Suprapubic skin (tissue), 4 donors: ENCODE measurements at regions not wholly inside any gene's neighbourhood (a gene's known extent, or its start where the extent isn't known, plus 50 kb on each side); places are given as distances from the start of the nearest gene placed in this dataset.
A peak's percentile ranks its signal among the peaks of the same experiment; 100 is the strongest.

ENCODE experiments used
- DNase-seq, 2 donors: peaks; one replicate each; pipeline ENCODE4 v3.0.0-alpha.2; 2019; ENCODE audit warnings: low spot score in 2 of 2
- H3K27ac ChIP-seq: fragments of 200-600 bp; sonication (generic); one replicate; pipeline ENCODE4 v1.5.1; 2019
- H3K27me3 ChIP-seq: fragments of 200-600 bp; sonication (generic); one replicate; pipeline ENCODE4 v1.5.1; 2019
- H3K36me3 ChIP-seq: fragments of 200-600 bp; sonication (generic); one replicate; pipeline ENCODE4 v1.5.1; 2019
- H3K4me1 ChIP-seq: fragments of 200-600 bp; sonication (generic); one replicate; pipeline ENCODE4 v1.5.1; 2019
- H3K4me3 ChIP-seq: fragments of 200-600 bp; sonication (generic); one replicate; pipeline ENCODE4 v1.5.1; 2019; ENCODE audit warnings: mild to moderate bottlenecking
- H3K9me3 ChIP-seq: fragments of 200-600 bp; sonication (generic); one replicate; pipeline ENCODE4 v1.5.1; 2019
- EP300 ChIP-seq: sonication (generic); formaldehyde crosslinking; IDR thresholded peaks from one replicate; pipeline ENCODE4 v1.6.1; 2017; ENCODE audit warnings: antibody characterized with exemption
- POLR2A ChIP-seq, 2 donors: fragments of 450-650 bp; IDR thresholded peaks; one replicate each; pipeline ENCODE4 v1.6.1; 2017; ENCODE audit warnings: antibody characterized with exemption in 2 of 2, mild to moderate bottlenecking in 2 of 2, moderate library complexity in 2 of 2
- POLR2AphosphoS5 ChIP-seq, 3 donors: sonication (generic); formaldehyde crosslinking; IDR thresholded peaks; one replicate each; pipeline ENCODE4 v1.6.1; 2017; ENCODE audit warnings: antibody characterized with exemption in 3 of 3
- WGBS: methylation state at CpG from one replicate; pipeline ENCODE4 v1.1.5; 2018; 5-methylcytosine and 5-hydroxymethylcytosine counted together
- TF ChIP-seq, protein P1 (sequence below), 2 donors: fragments of 200-600 bp in 1 of 2; fragments of 450-650 bp in 1 of 2; sonication (generic) in 1 of 2; IDR thresholded peaks; one replicate each; pipeline ENCODE4 v1.5.1; 2016 to 2019; ENCODE audit warnings: antibody characterized with exemption in 2 of 2, mild to moderate bottlenecking in 1 of 2, moderate library complexity in 1 of 2

DNA sequence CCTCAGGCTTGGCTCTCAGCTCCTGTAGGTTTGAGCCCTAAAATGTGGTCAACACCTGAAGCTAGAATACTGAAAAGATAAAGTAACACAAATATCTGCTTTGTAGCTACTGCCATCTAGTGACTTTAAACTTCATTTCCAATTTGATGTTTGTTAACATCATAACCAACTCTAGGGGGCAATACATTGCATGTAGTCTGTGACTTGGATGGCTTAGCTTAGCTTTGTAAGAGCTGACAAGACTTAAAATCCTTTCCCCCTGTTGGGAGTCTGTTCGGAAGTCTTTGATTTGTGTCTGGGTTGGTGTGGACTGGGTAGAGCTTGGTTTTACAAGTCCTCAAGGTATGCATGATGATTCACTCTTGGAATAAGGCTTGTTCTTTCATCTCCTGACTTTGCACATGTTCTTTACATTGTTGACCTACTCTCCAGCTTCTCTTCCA, 51.7 kb downstream of the SCN11A start:
- TF ChIP-seq, protein P1, sequence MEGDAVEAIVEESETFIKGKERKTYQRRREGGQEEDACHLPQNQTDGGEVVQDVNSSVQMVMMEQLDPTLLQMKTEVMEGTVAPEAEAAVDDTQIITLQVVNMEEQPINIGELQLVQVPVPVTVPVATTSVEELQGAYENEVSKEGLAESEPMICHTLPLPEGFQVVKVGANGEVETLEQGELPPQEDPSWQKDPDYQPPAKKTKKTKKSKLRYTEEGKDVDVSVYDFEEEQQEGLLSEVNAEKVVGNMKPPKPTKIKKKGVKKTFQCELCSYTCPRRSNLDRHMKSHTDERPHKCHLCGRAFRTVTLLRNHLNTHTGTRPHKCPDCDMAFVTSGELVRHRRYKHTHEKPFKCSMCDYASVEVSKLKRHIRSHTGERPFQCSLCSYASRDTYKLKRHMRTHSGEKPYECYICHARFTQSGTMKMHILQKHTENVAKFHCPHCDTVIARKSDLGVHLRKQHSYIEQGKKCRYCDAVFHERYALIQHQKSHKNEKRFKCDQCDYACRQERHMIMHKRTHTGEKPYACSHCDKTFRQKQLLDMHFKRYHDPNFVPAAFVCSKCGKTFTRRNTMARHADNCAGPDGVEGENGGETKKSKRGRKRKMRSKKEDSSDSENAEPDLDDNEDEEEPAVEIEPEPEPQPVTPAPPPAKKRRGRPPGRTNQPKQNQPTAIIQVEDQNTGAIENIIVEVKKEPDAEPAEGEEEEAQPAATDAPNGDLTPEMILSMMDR (IDR thresholded peaks at IDR 0.05) = peak; percentile 42 to 50
- no peak for TF ChIP-seq EP300
- no peak overlapping the region for H3K4me3 ChIP-seq
- WGBS = 14% methylated on average over 1 of the region's 1 CpG
- H3K9me3 ChIP-seq = no peaks in the 10 kb centered on the region
- no peaks in the 10 kb centered on the region for H3K36me3 ChIP-seq
- H3K4me1 ChIP-seq = no peaks in the 10 kb centered on the region
- no peak for DNase-seq
- H3K27me3 ChIP-seq = no peaks in the 10 kb centered on the region
- H3K27ac ChIP-seq = no peak overlapping the region

DNA sequence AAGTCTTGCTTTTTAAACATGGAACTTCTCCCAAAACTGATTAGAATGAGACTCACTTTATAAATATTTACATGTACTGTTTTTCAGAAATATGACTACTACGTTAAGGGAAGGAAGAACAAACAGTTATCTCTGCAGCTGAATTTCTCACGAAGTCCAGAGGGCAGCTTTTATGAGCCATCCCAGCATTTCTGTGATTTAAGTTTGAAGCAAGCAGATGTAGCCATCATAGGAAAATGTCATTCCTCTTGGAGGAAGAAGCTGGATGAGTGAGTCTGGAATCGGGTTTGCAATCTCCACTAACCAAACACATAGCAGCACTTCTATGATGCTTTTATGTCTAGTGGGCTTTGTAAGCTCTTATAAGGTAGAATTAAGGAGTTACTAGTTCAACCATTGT, 53.7 kb downstream of the SCN11A start:
- no peak overlapping the region for H3K27ac ChIP-seq
- H3K36me3 ChIP-seq = no peaks in the 10 kb centered on the region
- no peaks in the 10 kb centered on the region for H3K27me3 ChIP-seq
- DNase-seq = no peak
- 81% methylated on average over 3 of the region's 3 CpGs for WGBS
- H3K4me3 ChIP-seq = no peak overlapping the region
- no peaks in the 10 kb centered on the region for H3K4me1 ChIP-seq
- TF ChIP-seq POLR2AphosphoS5 (IDR thresholded peaks at IDR 0.05) (no peak), POLR2A (IDR thresholded peaks at IDR 0.05) (no peak), EP300 (no peak)
- TF ChIP-seq, protein P1 (IDR thresholded peaks at IDR 0.05) = no peak
- no peaks in the 10 kb centered on the region for H3K9me3 ChIP-seq

DNA sequence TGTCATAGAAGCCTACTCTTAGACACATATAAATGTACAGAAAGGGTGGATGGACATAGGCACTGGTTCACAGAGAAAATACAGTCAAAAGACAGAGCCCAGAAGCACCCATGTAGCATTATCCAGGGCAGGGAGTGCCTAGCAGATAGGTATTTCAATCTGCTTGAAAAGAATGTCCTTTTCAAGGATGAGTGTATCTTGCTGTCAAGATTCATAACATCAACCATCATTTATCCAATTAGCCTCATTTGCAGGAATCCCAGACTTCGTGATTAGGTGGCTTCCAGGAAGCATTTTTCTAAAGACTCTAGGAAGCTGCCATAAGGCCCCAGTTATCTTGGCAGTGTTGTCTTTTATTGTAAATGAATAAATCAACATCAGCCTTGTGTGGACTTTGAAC, 55.6 kb downstream of the SCN11A start:
- Histone ChIP-seq H3K9me3 (no peaks in the 10 kb centered on the region), H3K27me3 (no peaks in the 10 kb centered on the region), H3K36me3 (no peaks in the 10 kb centered on the region), H3K4me1 (no peaks in the 10 kb centered on the region), H3K4me3 (no peak overlapping the region), H3K27ac (no peak overlapping the region)
- no peak for DNase-seq
- WGBS = 48% methylated on average over 1 of the region's 1 CpG
- TF ChIP-seq POLR2AphosphoS5 (IDR thresholded peaks at IDR 0.05) (no peak), POLR2A (IDR thresholded peaks at IDR 0.05) (no peak), EP300 (no peak)
- TF ChIP-seq, protein P1 (IDR thresholded peaks at IDR 0.05) = no peak

DNA sequence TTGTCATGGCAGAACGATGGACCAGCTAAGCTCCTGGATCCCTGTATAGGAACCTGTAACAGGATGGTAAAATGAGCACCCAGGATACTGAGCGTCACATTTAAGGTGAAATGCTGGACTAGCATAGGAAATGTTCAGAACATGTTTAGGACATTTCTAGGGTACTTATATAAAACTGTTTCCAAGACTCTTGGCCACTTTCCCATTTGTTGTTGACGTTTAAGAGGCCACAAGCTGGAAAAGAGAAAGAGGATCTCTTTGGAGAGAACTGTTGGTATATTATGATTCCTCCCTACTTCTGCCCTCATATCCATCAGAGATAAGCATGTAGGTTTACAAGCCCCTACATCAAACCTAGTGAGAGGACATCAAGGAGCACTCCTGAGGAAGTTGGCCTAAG, 57.5 kb downstream of the SCN11A start:
- no peak for TF ChIP-seq POLR2A (IDR thresholded peaks at IDR 0.05)
- H3K4me3 ChIP-seq = no peak overlapping the region
- no peaks in the 10 kb centered on the region for H3K27me3 ChIP-seq
- H3K27ac ChIP-seq = no peak overlapping the region
- no peaks in the 10 kb centered on the region for H3K4me1 ChIP-seq
- DNase-seq = no peak
- WGBS = 72% methylated on average over 3 of the region's 3 CpGs
- no peaks in the 10 kb centered on the region for H3K36me3 ChIP-seq
- no peaks in the 10 kb centered on the region for H3K9me3 ChIP-seq

DNA sequence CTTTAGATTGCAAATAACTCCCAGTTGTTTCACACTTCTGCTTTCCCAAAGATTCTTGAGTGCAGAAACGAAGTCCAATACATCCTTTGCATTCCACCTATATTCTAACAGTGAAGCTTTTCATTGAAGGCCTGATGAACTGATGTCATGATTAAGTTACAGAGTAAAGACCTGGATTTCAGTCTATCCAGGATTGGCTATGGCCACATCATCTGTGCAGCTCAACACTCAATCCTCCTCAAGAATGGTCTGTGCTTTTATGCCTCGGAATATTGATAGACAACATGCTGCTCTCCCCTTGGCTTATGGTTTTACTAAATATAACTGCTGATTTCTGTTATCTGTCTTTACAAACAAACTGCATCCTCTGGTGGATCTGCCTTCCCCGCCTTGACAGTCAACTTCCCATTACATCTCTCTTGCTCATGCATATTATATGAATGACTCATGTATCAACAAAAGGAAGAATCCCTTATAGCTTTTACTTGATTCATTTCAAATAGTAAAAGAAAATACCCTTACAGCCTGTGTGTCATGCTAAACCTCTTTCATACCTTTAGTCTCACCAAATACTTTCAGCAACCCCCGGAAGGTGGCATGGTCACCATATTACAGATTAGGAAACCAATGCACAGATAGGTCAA, 59.5 kb downstream of the SCN11A start:
- 74% methylated on average over 4 of the region's 4 CpGs for WGBS
- TF ChIP-seq EP300 = no peak
- TF ChIP-seq, protein P1 (IDR thresholded peaks at IDR 0.05) = no peak
- TF ChIP-seq POLR2A (IDR thresholded peaks at IDR 0.05) = no peak
- TF ChIP-seq POLR2AphosphoS5 (IDR thresholded peaks at IDR 0.05) = no peak

DNA sequence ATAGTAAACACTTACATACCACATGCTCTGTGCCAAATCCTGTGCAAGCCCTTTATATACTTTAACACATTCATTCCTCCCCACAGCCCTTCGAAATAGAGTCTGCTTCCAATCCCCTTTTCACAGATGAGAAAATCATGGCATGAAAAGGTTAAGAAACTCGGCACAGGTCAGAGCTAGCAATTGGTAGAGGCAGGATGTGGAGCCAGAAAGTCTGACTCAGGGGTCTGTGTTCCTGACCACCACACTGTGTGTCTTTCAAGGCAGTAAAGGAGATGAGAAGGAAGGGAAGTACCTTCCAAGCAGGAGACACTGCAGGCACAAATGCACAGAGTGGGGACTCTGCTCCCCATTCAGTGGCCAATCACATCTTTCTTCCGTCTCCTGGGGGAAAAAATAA, 61.1 kb downstream of the SCN11A start:
- 72% methylated on average over 3 of the region's 3 CpGs for WGBS
- Histone ChIP-seq H3K4me1 (no peaks in the 10 kb centered on the region), H3K9me3 (no peaks in the 10 kb centered on the region), H3K27ac (no peak overlapping the region), H3K27me3 (peaks cover 4% of the 10 kb centered on the region), H3K36me3 (no peaks in the 10 kb centered on the region), H3K4me3 (no peak overlapping the region)
- TF ChIP-seq, protein P1 (IDR thresholded peaks at IDR 0.05) = no peak
- TF ChIP-seq EP300 = no peak
- TF ChIP-seq POLR2AphosphoS5 (IDR thresholded peaks at IDR 0.05) = no peak
- no peak for TF ChIP-seq POLR2A (IDR thresholded peaks at IDR 0.05)
- DNase-seq = no peak

More for the DNA sequence above, 59.5 kb downstream of the SCN11A start:
- H3K9me3 ChIP-seq = no peaks in the 10 kb centered on the region
- DNase-seq = no peak
- H3K27me3 ChIP-seq = peaks cover 4% of the 10 kb centered on the region
- no peaks in the 10 kb centered on the region for H3K4me1 ChIP-seq
- no peak overlapping the region for H3K27ac ChIP-seq
- H3K4me3 ChIP-seq = no peak overlapping the region
- H3K36me3 ChIP-seq = no peaks in the 10 kb centered on the region
